ENCODE measurements at regions not wholly inside any gene's neighbourhood (a gene's known extent, or its start where the extent isn't known, plus 50 kb on each side); places are given as distances from the start of the nearest gene placed in this dataset.

DNA sequence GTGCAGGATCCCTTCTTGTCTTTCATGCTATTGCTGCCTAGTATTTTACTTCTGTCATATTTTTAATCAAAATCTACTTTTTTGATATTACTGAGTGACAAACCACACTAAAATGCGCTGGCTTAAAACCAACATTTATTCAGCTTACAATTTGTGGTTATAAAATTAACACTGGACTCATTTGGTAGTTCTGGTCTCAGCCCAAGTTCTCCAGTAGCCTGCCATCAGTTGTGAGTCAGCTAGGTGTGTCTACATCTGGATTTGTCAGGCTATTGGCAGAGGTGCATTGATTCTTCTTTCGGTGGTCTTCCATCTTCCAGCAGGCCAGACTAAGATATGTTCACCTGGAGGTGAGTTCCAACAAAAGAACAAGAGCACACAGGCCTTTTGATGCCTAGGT, 765.1 kb upstream of the FBXO33 start:
- H3K36me3 ChIP-seq, result no peaks in the 10 kb centered on the region
- no peaks in the 10 kb centered on the region for H3K4me1 ChIP-seq
- peaks cover 0 to 15% (median 0%) of the 10 kb centered on the region in 12 donors for H3K9me3 ChIP-seq
- H3K27me3 ChIP-seq, result no peaks in the 10 kb centered on the region
- no peak for DNase-seq
- ATAC-seq, result no peak
- intact Hi-C loops (cut with DNase I), result no loop called here
- TF ChIP-seq POLR2A (IDR thresholded peaks at IDR 0.05), result no peak
- TF ChIP-seq, protein P1, sequence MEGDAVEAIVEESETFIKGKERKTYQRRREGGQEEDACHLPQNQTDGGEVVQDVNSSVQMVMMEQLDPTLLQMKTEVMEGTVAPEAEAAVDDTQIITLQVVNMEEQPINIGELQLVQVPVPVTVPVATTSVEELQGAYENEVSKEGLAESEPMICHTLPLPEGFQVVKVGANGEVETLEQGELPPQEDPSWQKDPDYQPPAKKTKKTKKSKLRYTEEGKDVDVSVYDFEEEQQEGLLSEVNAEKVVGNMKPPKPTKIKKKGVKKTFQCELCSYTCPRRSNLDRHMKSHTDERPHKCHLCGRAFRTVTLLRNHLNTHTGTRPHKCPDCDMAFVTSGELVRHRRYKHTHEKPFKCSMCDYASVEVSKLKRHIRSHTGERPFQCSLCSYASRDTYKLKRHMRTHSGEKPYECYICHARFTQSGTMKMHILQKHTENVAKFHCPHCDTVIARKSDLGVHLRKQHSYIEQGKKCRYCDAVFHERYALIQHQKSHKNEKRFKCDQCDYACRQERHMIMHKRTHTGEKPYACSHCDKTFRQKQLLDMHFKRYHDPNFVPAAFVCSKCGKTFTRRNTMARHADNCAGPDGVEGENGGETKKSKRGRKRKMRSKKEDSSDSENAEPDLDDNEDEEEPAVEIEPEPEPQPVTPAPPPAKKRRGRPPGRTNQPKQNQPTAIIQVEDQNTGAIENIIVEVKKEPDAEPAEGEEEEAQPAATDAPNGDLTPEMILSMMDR (IDR thresholded peaks at IDR 0.05), result no peak
- H3K4me3 ChIP-seq, result no peak overlapping the region
- H3K27ac ChIP-seq, result no peak overlapping the region
- WGBS, 4 donors, result 78 to 93% (median 87%) methylated on average over 2 of the region's 2 CpGs

GRCh38 chr14:40188006-40188405, 755.8 kb upstream of the FBXO33 start:
- intact Hi-C loops (cut with DNase I), result no loop called here
- no peak for ATAC-seq
- no peak for DNase-seq
- Histone ChIP-seq H3K4me1 (no peaks in the 10 kb centered on the region), H3K4me3 (no peak overlapping the region), H3K27me3 (no peaks in the 10 kb centered on the region), H3K9me3 (no peaks in the 10 kb centered on the region), H3K36me3 (no peaks in the 10 kb centered on the region), H3K27ac (no peak overlapping the region)
- 59 to 73% (median 70%) methylated on average over 3 of the region's 3 CpGs for WGBS, 4 donors
- no peak for TF ChIP-seq POLR2A (IDR thresholded peaks at IDR 0.05)
- TF ChIP-seq, protein P1 (IDR thresholded peaks at IDR 0.05), result no peak

GRCh38 chr14:40164083-40164482, 731.9 kb upstream of the FBXO33 start:
- Histone ChIP-seq H3K9me3 (peaks cover 0 to 19% (median 4%) of the 10 kb centered on the region in 12 donors), H3K27me3 (no peaks in the 10 kb centered on the region), H3K4me3 (no peak overlapping the region), H3K36me3 (no peaks in the 10 kb centered on the region), H3K4me1 (no peaks in the 10 kb centered on the region), H3K27ac (no peak overlapping the region)
- WGBS, 4 donors, result 54 to 63% (median 59%) methylated on average over 4 to 5 of the region's 5 CpGs
- no peak for TF ChIP-seq POLR2A (IDR thresholded peaks at IDR 0.05)
- TF ChIP-seq, protein P1 (IDR thresholded peaks at IDR 0.05), result no peak
- intact Hi-C loops (cut with DNase I), result no loop called here
- ATAC-seq (no peak), DNase-seq (no peak)

DNA sequence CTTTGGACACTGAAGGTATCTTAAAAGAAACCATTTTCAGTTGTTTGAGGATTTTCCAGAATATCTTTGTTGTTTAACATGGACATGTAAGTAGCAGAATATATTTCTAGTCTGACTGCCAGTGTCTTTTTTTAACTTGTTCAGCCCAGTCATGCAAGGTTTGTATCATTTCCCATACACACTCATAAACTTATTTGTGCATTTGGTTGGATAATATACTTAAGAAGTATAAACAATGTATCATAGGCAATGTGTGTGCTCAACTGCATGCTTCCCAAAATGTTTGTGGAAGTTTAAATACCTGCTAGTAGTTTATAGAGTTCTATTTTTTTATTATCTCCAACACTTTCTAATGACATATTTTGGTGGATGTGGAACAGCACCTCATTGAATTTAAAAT, 707.4 kb upstream of the FBXO33 start:
- Histone ChIP-seq H3K36me3 (no peaks in the 10 kb centered on the region), H3K4me1 (no peaks in the 10 kb centered on the region), H3K9me3 (peaks cover 0 to 8% (median 0%) of the 10 kb centered on the region in 12 donors), H3K27me3 (no peaks in the 10 kb centered on the region), H3K27ac (no peak overlapping the region), H3K4me3 (no peak overlapping the region)
- intact Hi-C loops (cut with DNase I), result loop anchor here in 1 of 10 donors (1.0 kb wide), 1 partner anchor 10 kb away; no protein-coding TSS in a partner anchor
- TF ChIP-seq, protein P1 (IDR thresholded peaks at IDR 0.05), result no peak
- no peak for TF ChIP-seq POLR2A (IDR thresholded peaks at IDR 0.05)
- DNase-seq, result no peak
- no peak for ATAC-seq
